ENCODE measurements at regions not wholly inside any gene's neighbourhood (a gene's known extent, or its start where the extent isn't known, plus 50 kb on each side); places are given as distances from the start of the nearest gene placed in this dataset.
A peak's percentile ranks its signal among the peaks of the same experiment; 100 is the strongest.

- CTCF ChIA-PET (ENCODE audit: partially characterized antibody) = no interaction called here
- Histone ChIP-seq H4K8ac (ENCODE audit: extremely low read depth, insufficient read depth, low read length) (no peak overlapping the region; the same call in 1 of the 2 replicates), H2BK12ac (ENCODE audit: low read depth, low read length) (no peak overlapping the region), H3K23ac (ENCODE audit: insufficient read length) (no peak overlapping the region), H2BK5ac (ENCODE audit: low read depth, low read length) (no peak overlapping the region), H3K4me1 (replicated peaks in 1 of 4; ENCODE audit: control insufficient read depth in 3 of 4, insufficient read depth in 4 of 4, low read length in 3 of 4) (no peaks in the 10 kb centered on the region; a peak in 2 of 7 replicates), H3K4me2 (ENCODE audit: insufficient read depth in 1 of 2, low read depth in 2 of 2, low read length in 2 of 2) (no peak overlapping the region), H3K14ac (ENCODE audit: insufficient read length) (no peak overlapping the region), H3K56ac (replicated peaks; ENCODE audit: insufficient read length, low read depth, low read length) (no peak overlapping the region), H2AFZ (ENCODE audit: low read length) (no peak overlapping the region), H4K5ac (ENCODE audit: insufficient read length, low read depth, low read length) (no peak overlapping the region), H4K91ac (replicated peaks; ENCODE audit: insufficient read length, low read length) (no peak overlapping the region), H3K9me3 (ENCODE audit: insufficient read depth in 2 of 2, low read depth in 1 of 2, low read length in 1 of 2) (no peaks in the 10 kb centered on the region), H3K9ac (replicated peaks in 1 of 4; ENCODE audit: extremely low read depth in 1 of 4, low read depth in 3 of 4, low read length in 3 of 4) (no peak overlapping the region), H2AK5ac (ENCODE audit: low read depth, low read length) (0 out of 2 replicates have a peak overlapping the region, but pooled peaks have one; percentile 53), H3K36me3 (ENCODE audit: control insufficient read depth in 2 of 4, insufficient read depth in 4 of 4, low read length in 3 of 4) (no peaks in the 10 kb centered on the region), H3K4me3 (ENCODE audit: extremely low read depth in 1 of 4, insufficient read depth in 2 of 4, low read depth in 3 of 4, low read length in 4 of 4) (no peak overlapping the region), H3K27me3 (replicated peaks in 1 of 4; ENCODE audit: control insufficient read depth in 3 of 4, extremely low read depth in 1 of 4, insufficient read depth in 3 of 4, low read length in 3 of 4) (no peaks in the 10 kb centered on the region), H3K79me2 (ENCODE audit: control insufficient read depth in 1 of 2, insufficient read depth in 2 of 2, low read length in 2 of 2) (no peaks in the 10 kb centered on the region), H3K79me1 (ENCODE audit: low read depth, low read length) (no peaks in the 10 kb centered on the region), H4K20me1 (replicated peaks in 1 of 2; ENCODE audit: control insufficient read depth in 1 of 2, insufficient read depth in 2 of 2, low read length in 2 of 2) (no peaks in the 10 kb centered on the region), H2BK15ac (ENCODE audit: low read length) (no peak overlapping the region), H3K18ac (ENCODE audit: extremely low read depth, low read length) (no peak overlapping the region), H2BK20ac (ENCODE audit: low read length) (no peak overlapping the region), H3K4ac (replicated peaks; ENCODE audit: insufficient read length, low read depth, low read length) (no peak overlapping the region), H2BK120ac (replicated peaks; ENCODE audit: low read depth, low read length) (no peak overlapping the region), H3K23me2 (ENCODE audit: low read depth, low read length) (no peaks in the 10 kb centered on the region), H3K27ac (ENCODE audit: low read depth, low read length) (no peak overlapping the region)
- POLR2A ChIA-PET (ENCODE audit: partially characterized antibody) = no interaction called here
- WGBS, 2 experiments (ENCODE audit: extremely low coverage in 1 of 2, insufficient coverage in 1 of 2, insufficient read length in 1 of 2, insufficient replicate concordance in 2 of 2, low coverage in 1 of 2, low lambda C conversion rate in 2 of 2, missing lambda C conversion rate in 1 of 2) = 87% methylated on average over 8 of the region's 8 CpGs; no CpG with 5 or more reads in 1 of the 2 experiments
- no peak for TF ChIP-seq NANOG (IDR thresholded peaks at IDR 0.05; ENCODE audit: insufficient read depth, low read depth, low read length, poor library complexity, severe bottlenecking)
- no peak for TF ChIP-seq CHD2 (IDR thresholded peaks at IDR 0.05; ENCODE audit: low read length)
- no peak for TF ChIP-seq RXRA (IDR thresholded peaks at IDR 0.05; ENCODE audit: insufficient read depth, low read depth, low read length)
- TF ChIP-seq SAP30 (IDR thresholded peaks at IDR 0.05; ENCODE audit: insufficient read depth, insufficient replicate concordance, low read length) = no peak
- TF ChIP-seq POLR2A (IDR thresholded peaks at IDR 0.05; ENCODE audit: control extremely low read depth in 1 of 2, low read depth in 2 of 2, low read length in 2 of 2) = no peak
- no peak for TF ChIP-seq TCF12 (IDR thresholded peaks at IDR 0.05; ENCODE audit: low read depth, low read length)
- TF ChIP-seq SIX5 (IDR thresholded peaks at IDR 0.05; ENCODE audit: low read depth, low read length) = no peak
- no peak for TF ChIP-seq BCL11A (IDR thresholded peaks at IDR 0.05; ENCODE audit: low read depth in 2 of 2, low read length in 2 of 2)
- TF ChIP-seq USF2 (IDR thresholded peaks at IDR 0.05; ENCODE audit: low read length) = no peak
- no peak for FAIRE-seq
- DNase-seq (ENCODE audit: low read depth in 1 of 2, low spot score in 2 of 2) = no peak
These were observed 96.9 kb upstream of the TARDBP start for GRCh38 chr1:10915594-10915993.

All from H1 (cell line).